ENCODE measurements at regions not wholly inside any gene's neighbourhood (a gene's known extent, or its start where the extent isn't known, plus 50 kb on each side); places are given as distances from the start of the nearest gene placed in this dataset.
A peak's percentile ranks its signal among the peaks of the same experiment; 100 is the strongest.

DNA sequence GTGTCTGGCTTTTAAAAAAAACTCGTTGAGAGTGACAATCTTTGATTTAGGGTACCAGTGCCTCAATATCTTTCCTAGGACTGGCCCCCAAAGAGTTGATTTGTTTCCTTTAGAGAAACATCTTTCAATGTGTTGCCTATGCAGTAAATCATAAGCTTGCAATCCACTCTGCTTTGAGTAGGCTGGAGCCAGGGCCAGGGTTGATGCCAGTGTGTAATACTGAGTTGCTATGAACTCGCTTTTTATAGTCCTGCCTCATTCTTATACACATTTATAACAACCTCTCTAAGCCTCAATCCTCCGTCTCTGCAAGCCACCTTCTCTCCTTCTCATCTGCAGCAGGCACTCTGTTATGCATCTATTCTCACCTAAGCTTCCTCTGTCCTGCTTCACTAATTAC is 674.9 kb upstream of the POM121L12 start:
- Histone ChIP-seq H3K27me3 (replicated peaks; ENCODE audit: control insufficient read depth, insufficient read depth, low read length) (no peaks in the 10 kb centered on the region), H3K36me3 (ENCODE audit: control insufficient read depth, insufficient read depth, low read length) (no peaks in the 10 kb centered on the region), H3K9me3 (no peaks in the 10 kb centered on the region), H3K4me1 (no peaks in the 10 kb centered on the region), H3K4me3 (ENCODE audit: low read depth, low read length) (no peak overlapping the region)
- H3K4me3 Mint-ChIP-seq (ENCODE audit: unreplicated experiment), result no peak overlapping the region
- H3K9me3 Mint-ChIP-seq (ENCODE audit: unreplicated experiment), result no peaks in the 10 kb centered on the region
- ChIA-PET POLR2A (no interaction called here), CTCF (no interaction called here)
- intact Hi-C loops (cut with micrococcal nuclease; ENCODE audit: unreplicated experiment), result no loop called here
- DNase-seq, result no peak
- H3K4me1 Mint-ChIP-seq (ENCODE audit: low read depth, unreplicated experiment), result no peaks in the 10 kb centered on the region
- no peaks in the 10 kb centered on the region for H3K27me3 Mint-ChIP-seq (ENCODE audit: insufficient read depth, unreplicated experiment)
- H3K36me3 Mint-ChIP-seq (ENCODE audit: insufficient read depth, unreplicated experiment), result no peaks in the 10 kb centered on the region
- no TSS peak for BruUV-seq (replicated peaks)
- TF ChIP-seq CTCF (IDR thresholded peaks at IDR 0.05; ENCODE audit: insufficient read depth in 1 of 2, low read depth in 1 of 2, low read length in 1 of 2, severe bottlenecking in 1 of 2, unreplicated experiment in 1 of 2), result no peak
- H3K27ac Mint-ChIP-seq (ENCODE audit: unreplicated experiment), result no peak overlapping the region

DNA sequence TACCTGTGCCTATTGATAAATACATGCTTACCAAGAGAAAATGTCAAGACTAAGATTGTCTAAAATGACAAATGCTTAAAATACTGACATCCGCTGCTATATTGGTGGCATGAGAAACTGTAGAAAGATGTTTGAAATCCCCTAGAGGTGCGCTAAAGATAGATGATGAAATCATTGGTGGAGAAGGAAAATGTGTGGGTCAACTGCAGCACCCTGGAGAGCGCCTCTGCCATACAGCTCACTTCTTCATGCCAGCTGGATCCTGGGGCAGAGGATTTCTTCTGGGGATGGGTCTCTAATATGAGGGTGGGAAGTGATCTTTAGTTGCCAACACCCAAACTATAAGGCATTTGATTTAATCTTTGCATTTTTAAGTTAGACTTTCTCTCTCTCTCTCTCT is 680.4 kb upstream of the POM121L12 start:
- no peaks in the 10 kb centered on the region for H3K9me3 Mint-ChIP-seq (ENCODE audit: unreplicated experiment)
- peaks cover 8% of the 10 kb centered on the region for H3K4me1 Mint-ChIP-seq (ENCODE audit: low read depth, unreplicated experiment)
- no peak overlapping the region for H3K4me3 Mint-ChIP-seq (ENCODE audit: unreplicated experiment)
- no peak for TF ChIP-seq CTCF (IDR thresholded peaks at IDR 0.05; ENCODE audit: insufficient read depth in 1 of 2, low read depth in 1 of 2, low read length in 1 of 2, severe bottlenecking in 1 of 2, unreplicated experiment in 1 of 2)
- no TSS peak for BruUV-seq (replicated peaks)
- ChIA-PET POLR2A (no interaction called here), CTCF (no interaction called here)
- H3K36me3 ChIP-seq (ENCODE audit: control insufficient read depth, insufficient read depth, low read length), result no peaks in the 10 kb centered on the region
- H3K4me1 ChIP-seq, result peaks cover 12% of the 10 kb centered on the region
- H3K4me3 ChIP-seq (ENCODE audit: low read depth, low read length), result no peak overlapping the region
- no peaks in the 10 kb centered on the region for H3K36me3 Mint-ChIP-seq (ENCODE audit: insufficient read depth, unreplicated experiment)
- H3K9me3 ChIP-seq, result no peaks in the 10 kb centered on the region
- peak in 1 of 2 experiments; percentile 36 for DNase-seq
- intact Hi-C loops (cut with micrococcal nuclease; ENCODE audit: unreplicated experiment), result no loop called here
- H3K27me3 ChIP-seq (replicated peaks; ENCODE audit: control insufficient read depth, insufficient read depth, low read length), result no peaks in the 10 kb centered on the region
- H3K27me3 Mint-ChIP-seq (ENCODE audit: insufficient read depth, unreplicated experiment), result no peaks in the 10 kb centered on the region
- H3K27ac Mint-ChIP-seq (ENCODE audit: unreplicated experiment), result no peak overlapping the region

GRCh38 chr7:52352013-52352981 is 683.1 kb upstream of the POM121L12 start:
- no peaks in the 10 kb centered on the region for H3K36me3 ChIP-seq (ENCODE audit: control insufficient read depth, insufficient read depth, low read length)
- POLR2A ChIA-PET, result no interaction called here
- H3K4me1 ChIP-seq, result peaks cover 12% of the 10 kb centered on the region
- CTCF ChIA-PET, result no interaction called here
- DNase-seq, result no peak
- H3K4me3 Mint-ChIP-seq (ENCODE audit: unreplicated experiment), result no peak overlapping the region
- H3K27ac Mint-ChIP-seq (ENCODE audit: unreplicated experiment), result no peak overlapping the region
- no peaks in the 10 kb centered on the region for H3K36me3 Mint-ChIP-seq (ENCODE audit: insufficient read depth, unreplicated experiment)
- H3K4me1 Mint-ChIP-seq (ENCODE audit: low read depth, unreplicated experiment), result peaks cover 8% of the 10 kb centered on the region
- no TSS peak for BruUV-seq (replicated peaks)
- no peaks in the 10 kb centered on the region for H3K9me3 ChIP-seq
- no peaks in the 10 kb centered on the region for H3K27me3 ChIP-seq (replicated peaks; ENCODE audit: control insufficient read depth, insufficient read depth, low read length)
- no peak overlapping the region for H3K4me3 ChIP-seq (ENCODE audit: low read depth, low read length)
- intact Hi-C loops (cut with micrococcal nuclease; ENCODE audit: unreplicated experiment), result no loop called here
- no peak for TF ChIP-seq CTCF (IDR thresholded peaks at IDR 0.05; ENCODE audit: insufficient read depth in 1 of 2, low read depth in 1 of 2, low read length in 1 of 2, severe bottlenecking in 1 of 2, unreplicated experiment in 1 of 2)
- no peaks in the 10 kb centered on the region for H3K27me3 Mint-ChIP-seq (ENCODE audit: insufficient read depth, unreplicated experiment)
- no peaks in the 10 kb centered on the region for H3K9me3 Mint-ChIP-seq (ENCODE audit: unreplicated experiment)

Measured in Caco-2 (cell line).